GM12873 (cell line): ENCODE measurements at regions not wholly inside any gene's neighbourhood (a gene's known extent, or its start where the extent isn't known, plus 50 kb on each side); places are given as distances from the start of the nearest gene placed in this dataset.

Experiments used
- CTCF ChIP-seq: IDR thresholded peaks from 2 replicates; pipeline ENCODE4 v1.5.1; 2012; ENCODE audit warnings: low read depth, mild to moderate bottlenecking, moderate library complexity, low read length, control low read depth; ENCODE audit not compliant: insufficient read depth; ENCODE audit errors: missing control alignments

- TF ChIP-seq CTCF, result no peak
These were observed 257.7 kb downstream of the TXNL1 start for GRCh38 chr18:56380685-56381084.

- no peak for TF ChIP-seq CTCF
These were observed 259.1 kb downstream of the TXNL1 start for GRCh38 chr18:56379256-56379655.

GRCh38 chr18:56377231-56377630, 261.2 kb downstream of the TXNL1 start:
- TF ChIP-seq CTCF, result no peak

- no peak for TF ChIP-seq CTCF
These were observed 264.3 kb downstream of the TXNL1 start for GRCh38 chr18:56374007-56374655.

- TF ChIP-seq CTCF, result no peak
These were observed 264.8 kb downstream of the TXNL1 start for GRCh38 chr18:56373601-56374000.

GRCh38 chr18:56368066-56368465, 270.3 kb downstream of the TXNL1 start:
- TF ChIP-seq CTCF, result no peak

- TF ChIP-seq CTCF, result no peak
These were observed 279.6 kb downstream of the TXNL1 start for GRCh38 chr18:56358608-56359280.
